ENCODE measurements at regions not wholly inside any gene's neighbourhood (a gene's known extent, or its start where the extent isn't known, plus 50 kb on each side); places are given as distances from the start of the nearest gene placed in this dataset.

DNA sequence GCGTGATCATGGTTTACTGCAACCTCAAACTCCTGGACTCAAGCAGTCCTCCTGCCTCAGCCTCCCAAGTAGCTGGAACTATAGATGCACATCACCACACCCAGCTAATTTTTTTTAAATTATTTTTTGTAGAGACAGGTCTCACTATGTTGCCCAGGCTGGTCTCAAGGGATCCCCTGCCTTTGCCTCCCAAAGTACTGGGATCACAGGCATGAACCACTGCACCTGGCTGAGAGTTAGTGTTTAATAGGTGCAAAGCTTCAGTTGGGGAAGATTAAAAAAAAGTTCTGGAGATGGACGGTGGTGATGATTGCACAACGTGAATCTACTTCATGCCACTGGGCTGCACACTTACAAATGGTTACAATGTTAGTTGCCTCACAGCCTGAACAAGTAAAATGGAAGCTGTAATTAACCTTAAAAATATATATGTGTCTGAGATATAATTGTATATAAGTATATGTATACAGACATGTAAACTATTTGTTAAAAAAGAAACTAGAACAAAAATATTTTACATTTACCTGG, 106.4 kb upstream of the ZNF438 start:
- H3K27me3 ChIP-seq = no peaks in the 10 kb centered on the region
- H3K36me3 ChIP-seq = no peaks in the 10 kb centered on the region
- no peaks in the 10 kb centered on the region for H3K9me3 ChIP-seq
- no peak overlapping the region for H3K4me3 ChIP-seq
- TF ChIP-seq CTCF (IDR thresholded peaks at IDR 0.05) (no peak), POLR2A (IDR thresholded peaks at IDR 0.05) (no peak), POLR2AphosphoS5 (IDR thresholded peaks at IDR 0.05) (no peak), EP300 (IDR thresholded peaks at IDR 0.05) (no peak)
- DNase-seq = no peak
- WGBS, 2 donors = 45 to 49% methylated on average over 3 of the region's 3 CpGs
- H3K27ac ChIP-seq = peak overlapping the region in 1 of 4 donors; percentile 91
- H3K4me1 ChIP-seq = peaks cover 20 to 39% (median 22%) of the 10 kb centered on the region in 4 donors
- no peak for ATAC-seq (ENCODE audit: low FRiP score in 2 of 2)

- WGBS, 2 donors = 88 to 90% methylated on average over 6 of the region's 6 CpGs
- DNase-seq = no peak
- no peak for TF ChIP-seq EP300 (IDR thresholded peaks at IDR 0.05)
- TF ChIP-seq POLR2AphosphoS5 (IDR thresholded peaks at IDR 0.05) = no peak
- TF ChIP-seq CTCF (IDR thresholded peaks at IDR 0.05) = no peak
- no peak for TF ChIP-seq POLR2A (IDR thresholded peaks at IDR 0.05)
- Histone ChIP-seq H3K4me3 (no peak overlapping the region), H3K36me3 (no peaks in the 10 kb centered on the region), H3K27me3 (no peaks in the 10 kb centered on the region), H3K9me3 (no peaks in the 10 kb centered on the region), H3K4me1 (peaks cover 7 to 29% (median 10%) of the 10 kb centered on the region in 4 donors), H3K27ac (no peak overlapping the region)
- no peak for ATAC-seq (ENCODE audit: low FRiP score in 2 of 2)
Observed at GRCh38 chr10:31139497-31139896, 107.8 kb upstream of the ZNF438 start.

DNA sequence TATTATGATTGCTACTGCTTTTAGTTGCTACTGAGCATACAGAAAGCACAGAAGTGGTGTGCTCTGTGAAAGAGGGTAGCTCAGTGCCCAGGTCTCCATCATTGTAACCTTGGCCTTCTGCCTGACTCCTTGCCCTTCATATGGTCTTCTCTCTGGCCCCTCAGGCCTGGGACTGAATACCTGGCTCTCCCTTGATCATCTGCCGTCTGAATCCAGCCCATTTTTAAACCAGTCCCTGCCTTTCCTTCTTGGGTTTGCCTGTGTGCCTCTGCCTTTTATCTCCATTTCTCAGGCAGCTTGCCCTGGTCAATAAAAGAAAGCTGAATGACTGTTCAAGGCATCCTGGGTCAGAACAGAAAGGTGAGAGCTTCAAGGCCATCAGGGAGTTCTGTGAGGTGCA, 109.1 kb upstream of the ZNF438 start:
- 100% methylated on average over 1 of the region's 1 CpG for WGBS, 2 donors
- TF ChIP-seq POLR2A (IDR thresholded peaks at IDR 0.05) (no peak), POLR2AphosphoS5 (IDR thresholded peaks at IDR 0.05) (no peak), EP300 (IDR thresholded peaks at IDR 0.05) (no peak), CTCF (IDR thresholded peaks at IDR 0.05) (no peak)

GRCh38 chr10:31142026-31142425, 110.4 kb upstream of the ZNF438 start:
- DNase-seq (no peak), ATAC-seq (ENCODE audit: low FRiP score in 2 of 2) (no peak)
- H3K4me3 ChIP-seq = no peak overlapping the region
- no peaks in the 10 kb centered on the region for H3K27me3 ChIP-seq
- H3K36me3 ChIP-seq = no peaks in the 10 kb centered on the region
- H3K4me1 ChIP-seq = peaks cover 10 to 19% (median 11%) of the 10 kb centered on the region in 4 donors
- TF ChIP-seq CTCF (IDR thresholded peaks at IDR 0.05) = no peak
- no peak for TF ChIP-seq POLR2A (IDR thresholded peaks at IDR 0.05)
- no peak for TF ChIP-seq EP300 (IDR thresholded peaks at IDR 0.05)
- no peak for TF ChIP-seq POLR2AphosphoS5 (IDR thresholded peaks at IDR 0.05)
- 77 to 83% methylated on average over 5 of the region's 5 CpGs for WGBS, 2 donors
- no peak overlapping the region for H3K27ac ChIP-seq
- H3K9me3 ChIP-seq = no peaks in the 10 kb centered on the region

More for the DNA sequence above, 109.1 kb upstream of the ZNF438 start:
- Histone ChIP-seq H3K27ac (no peak overlapping the region), H3K27me3 (no peaks in the 10 kb centered on the region), H3K4me1 (peaks cover 0 to 18% (median 3%) of the 10 kb centered on the region in 4 donors), H3K4me3 (no peak overlapping the region), H3K36me3 (no peaks in the 10 kb centered on the region), H3K9me3 (no peaks in the 10 kb centered on the region)
- ATAC-seq (ENCODE audit: low FRiP score in 2 of 2) = no peak
- no peak for DNase-seq

GRCh38 chr10:31143331-31143935, 111.8 kb upstream of the ZNF438 start:
- H3K36me3 ChIP-seq = no peaks in the 10 kb centered on the region
- WGBS, 2 donors = 86 to 87% methylated on average over 5 of the region's 5 CpGs
- no peaks in the 10 kb centered on the region for H3K9me3 ChIP-seq
- ATAC-seq (ENCODE audit: low FRiP score in 2 of 2) (no peak), DNase-seq (no peak)
- H3K4me3 ChIP-seq = no peak overlapping the region
- peaks cover 5 to 12% (median 11%) of the 10 kb centered on the region in 4 donors for H3K4me1 ChIP-seq
- TF ChIP-seq POLR2AphosphoS5 (IDR thresholded peaks at IDR 0.05) = no peak
- TF ChIP-seq POLR2A (IDR thresholded peaks at IDR 0.05) = no peak
- no peak for TF ChIP-seq EP300 (IDR thresholded peaks at IDR 0.05)
- no peak for TF ChIP-seq CTCF (IDR thresholded peaks at IDR 0.05)
- H3K27ac ChIP-seq = no peak overlapping the region
- H3K27me3 ChIP-seq = no peaks in the 10 kb centered on the region
